Transverse colon (tissue), 4 donors: ENCODE measurements at regions not wholly inside any gene's neighbourhood (a gene's known extent, or its start where the extent isn't known, plus 50 kb on each side); places are given as distances from the start of the nearest gene placed in this dataset.
"Not testable (repeated sequence)": the region's sequence is repeated elsewhere in the genome, so short reads cannot be mapped to it uniquely, and the experiment has no call there.

Source experiments
- DNase-seq: peaks from one replicate; pipeline ENCODE4 v3.0.0-alpha.2; 2019
- H3K27ac ChIP-seq, 4 donors: fragments of 200-600 bp; sonication (generic); 2 replicates each; pipeline ENCODE4 v1.5.1; 2016 to 2018; ENCODE audit warnings: inconsistent platforms in 4 of 4
- H3K27me3 ChIP-seq: fragments of 200-600 bp; sonication (generic); 2 replicates; pipeline ENCODE4 v1.5.1; 2017; ENCODE audit warnings: inconsistent platforms
- H3K36me3 ChIP-seq, 4 donors: fragments of 200-600 bp; sonication (generic); 2 replicates each; pipeline ENCODE4 v1.5.1; 2017 to 2019; ENCODE audit warnings: inconsistent platforms in 4 of 4
- H3K4me1 ChIP-seq, 4 donors: fragments of 200-600 bp; sonication (generic); 2 replicates each; pipeline ENCODE4 v1.5.1; 2017 to 2020; ENCODE audit warnings: inconsistent platforms in 4 of 4
- H3K4me3 ChIP-seq, 4 donors: fragments of 200-600 bp; sonication (generic); 1 replicate in 1 of 4; 2 replicates in 3 of 4; pipeline versions ENCODE4 v1.5.1 to v1.6.1; 2017 to 2019; ENCODE audit warnings: inconsistent platforms in 4 of 4
- H3K9me3 ChIP-seq, 2 donors: fragments of 200-600 bp; sonication (generic); 2 replicates each; pipeline ENCODE4 v1.5.1; 2017 to 2019; ENCODE audit warnings: inconsistent platforms in 2 of 2
- CTCF ChIP-seq, 5 experiments: fragments of 200-600 bp in 3 of 5; fragments of 450-650 bp in 2 of 5; sonication (generic) in 3 of 5; IDR thresholded peaks; 1 replicate in 2 of 5; 2 replicates in 3 of 5; pipeline ENCODE4 v1.5.1; 2016 to 2017; ENCODE audit warnings: antibody characterized with exemption in 5 of 5, inconsistent platforms in 3 of 5, mild to moderate bottlenecking in 2 of 5, moderate library complexity in 1 of 5
- EP300 ChIP-seq: sonication (generic); formaldehyde crosslinking; IDR thresholded peaks from one replicate; pipeline ENCODE4 v1.6.1; 2017; ENCODE audit warnings: antibody characterized with exemption, low read depth
- POLR2A ChIP-seq: fragments of 450-650 bp; IDR thresholded peaks from one replicate; pipeline ENCODE4 v1.6.1; 2016; ENCODE audit warnings: antibody characterized with exemption, mild to moderate bottlenecking, moderate library complexity
- POLR2AphosphoS5 ChIP-seq, 3 donors: sonication (generic); formaldehyde crosslinking; IDR thresholded peaks; one replicate each; pipeline ENCODE4 v1.6.1; 2016; ENCODE audit warnings: antibody characterized with exemption in 3 of 3
- WGBS, 2 donors: methylation state at CpG; one replicate each; pipeline ENCODE4 v1.1.5; 2018; ENCODE audit warnings: low coverage in 1 of 2; 5-methylcytosine and 5-hydroxymethylcytosine counted together
- in situ Hi-C, 4 donors: fragments of 200-750 bp; cut with MboI; loops; one replicate each; pipeline versions ENCODE4 v1.15.0 to v1.15.1; 2017; ENCODE audit warnings: low sequenced_read_pairs in 3 of 4, low pct_ligation_motif_present in 1 of 4, low pct_unique_long_range_greater_than_20kb in 1 of 4
- intact Hi-C: fragments of 100-400 bp; cut with DNase I; formaldehyde crosslinking; loops from one replicate; pipeline ENCODE4 v1.15.1; 2023; ENCODE audit warnings: low total_unique reads

GRCh38 chr10:9331583-9332008 lies 1277.1 kb downstream of the GATA3 start:
- no peak overlapping the region for H3K4me3 ChIP-seq
- no peaks in the 10 kb centered on the region for H3K36me3 ChIP-seq
- 10 to 15% methylated on average over 3 of the region's 3 CpGs for WGBS, 2 donors
- H3K27me3 ChIP-seq: no peaks in the 10 kb centered on the region
- in situ Hi-C loops (loop anchor here in 3 of 4 donors (25.0 kb wide), 3 partner anchors 1356 to 1931 kb away; no protein-coding TSS in a partner anchor), intact Hi-C loops (no loop called here)
- no peak for TF ChIP-seq POLR2A
- TF ChIP-seq POLR2AphosphoS5 (IDR thresholded peaks at IDR 0.05): no peak
- TF ChIP-seq EP300: no peak
- TF ChIP-seq CTCF (IDR thresholded peaks at IDR 0.05): peak; percentile 67 to 83 (median 82)
- H3K27ac ChIP-seq: no peak overlapping the region
- H3K9me3 ChIP-seq: no peaks in the 10 kb centered on the region
- no peaks in the 10 kb centered on the region for H3K4me1 ChIP-seq
- no peak for DNase-seq

GRCh38 chr10:9334270-9334669 lies 1279.8 kb downstream of the GATA3 start:
- intact Hi-C loops (no loop called here), in situ Hi-C loops (loop anchor here in 3 of 4 donors (25.0 kb wide), 3 partner anchors 1353 to 1928 kb away; no protein-coding TSS in a partner anchor)
- Histone ChIP-seq H3K36me3 (no peaks in the 10 kb centered on the region), H3K9me3 (no peaks in the 10 kb centered on the region), H3K4me1 (no peaks in the 10 kb centered on the region), H3K4me3 (no peak overlapping the region), H3K27me3 (no peaks in the 10 kb centered on the region), H3K27ac (no peak overlapping the region)
- WGBS, 2 donors: 87 to 100% methylated on average over 1 to 3 of the region's 3 CpGs
- no peak for TF ChIP-seq EP300
- no peak for TF ChIP-seq CTCF (IDR thresholded peaks at IDR 0.05)
- DNase-seq: no peak

GRCh38 chr10:9339716-9340115 lies 1285.2 kb downstream of the GATA3 start:
- intact Hi-C loops: no loop called here
- in situ Hi-C loops: loop anchor here in 3 of 4 donors (25.0 kb wide), 3 partner anchors 1348 to 1923 kb away; no protein-coding TSS in a partner anchor

GRCh38 chr10:9342885-9343570 lies 1288.5 kb downstream of the GATA3 start:
- Histone ChIP-seq H3K9me3 (peaks cover 0 to 3% of the 10 kb centered on the region in 2 donors), H3K36me3 (no peaks in the 10 kb centered on the region), H3K27ac (no peak overlapping the region), H3K4me1 (peaks cover 0 to 5% (median 0%) of the 10 kb centered on the region in 4 donors), H3K4me3 (no peak overlapping the region), H3K27me3 (no peaks in the 10 kb centered on the region)
- WGBS, 2 donors: 37 to 38% methylated on average over 5 of the region's 5 CpGs
- TF ChIP-seq POLR2A: no peak
- no peak for TF ChIP-seq EP300
- peak; percentile 43 to 57 (median 54) for TF ChIP-seq CTCF (IDR thresholded peaks at IDR 0.05)
- intact Hi-C loops: no loop called here
- in situ Hi-C loops: loop anchor here in 3 of 4 donors (25.0 kb wide), 3 partner anchors 1344 to 1919 kb away; no protein-coding TSS in a partner anchor
- no peak for DNase-seq

More at GRCh38 chr10:9339716-9340115, 1285.2 kb downstream of the GATA3 start:
- WGBS, 2 donors: 19 to 40% methylated on average over 1 of the region's 1 CpG
- H3K4me1 ChIP-seq: peaks cover 0 to 5% (median 0%) of the 10 kb centered on the region in 4 donors
- no peak overlapping the region for H3K27ac ChIP-seq
- no peaks in the 10 kb centered on the region for H3K9me3 ChIP-seq
- H3K27me3 ChIP-seq: no peaks in the 10 kb centered on the region
- no peaks in the 10 kb centered on the region for H3K36me3 ChIP-seq
- no peak for TF ChIP-seq POLR2AphosphoS5 (IDR thresholded peaks at IDR 0.05)
- TF ChIP-seq POLR2A: no peak
- TF ChIP-seq EP300: no peak
- TF ChIP-seq CTCF (IDR thresholded peaks at IDR 0.05): no peak
- H3K4me3 ChIP-seq: no peak overlapping the region
- DNase-seq: no peak

- H3K36me3 ChIP-seq, H3K4me1 ChIP-seq, H3K27ac ChIP-seq, DNase-seq, H3K4me3 ChIP-seq, H3K9me3 ChIP-seq, intact Hi-C loops, H3K27me3 ChIP-seq: not testable (repeated sequence)
- in situ Hi-C loops: loop anchor here in 3 of 4 donors (25.0 kb wide), 3 partner anchors 1339 to 1914 kb away; no protein-coding TSS in a partner anchor
- WGBS, 2 donors: 62 to 75% methylated on average over 3 of the region's 3 CpGs
Observed at GRCh38 chr10:9347933-9348332, 1293.4 kb downstream of the GATA3 start.
